Pulmonary artery endothelial cell (primary cell): ENCODE measurements at regions not wholly inside any gene's neighbourhood (a gene's known extent, or its start where the extent isn't known, plus 50 kb on each side); places are given as distances from the start of the nearest gene placed in this dataset.
"Not testable (repeated sequence)": the region's sequence is repeated elsewhere in the genome, so short reads cannot be mapped to it uniquely, and the experiment has no call there.

ENCODE experiments used
- DNase-seq: peaks from one replicate; pipeline ENCODE4 v3.0.0-alpha.2; 2011; ENCODE audit warnings: low read depth, low spot score

DNA sequence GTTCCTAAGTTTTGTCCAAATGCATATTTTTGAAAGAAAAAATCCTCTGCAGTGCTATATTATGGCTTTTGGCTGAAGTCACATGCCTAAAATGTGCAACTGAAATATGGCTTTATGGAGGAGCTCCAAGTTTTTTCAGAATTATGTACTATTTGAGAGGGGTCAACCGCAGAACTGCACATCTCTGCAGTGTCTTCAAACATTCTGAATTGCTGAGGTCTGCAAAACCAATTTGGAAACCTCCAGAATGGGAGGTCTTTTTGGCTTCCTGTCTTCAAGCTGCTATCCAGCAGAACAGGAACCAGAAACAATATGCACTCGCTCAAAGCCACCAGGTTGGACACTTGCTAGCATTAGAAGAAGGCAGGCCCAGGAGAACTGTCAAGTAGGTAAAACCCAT lies 376.0 kb upstream of the PAPPA start:
- DNase-seq, result no peak

DNA sequence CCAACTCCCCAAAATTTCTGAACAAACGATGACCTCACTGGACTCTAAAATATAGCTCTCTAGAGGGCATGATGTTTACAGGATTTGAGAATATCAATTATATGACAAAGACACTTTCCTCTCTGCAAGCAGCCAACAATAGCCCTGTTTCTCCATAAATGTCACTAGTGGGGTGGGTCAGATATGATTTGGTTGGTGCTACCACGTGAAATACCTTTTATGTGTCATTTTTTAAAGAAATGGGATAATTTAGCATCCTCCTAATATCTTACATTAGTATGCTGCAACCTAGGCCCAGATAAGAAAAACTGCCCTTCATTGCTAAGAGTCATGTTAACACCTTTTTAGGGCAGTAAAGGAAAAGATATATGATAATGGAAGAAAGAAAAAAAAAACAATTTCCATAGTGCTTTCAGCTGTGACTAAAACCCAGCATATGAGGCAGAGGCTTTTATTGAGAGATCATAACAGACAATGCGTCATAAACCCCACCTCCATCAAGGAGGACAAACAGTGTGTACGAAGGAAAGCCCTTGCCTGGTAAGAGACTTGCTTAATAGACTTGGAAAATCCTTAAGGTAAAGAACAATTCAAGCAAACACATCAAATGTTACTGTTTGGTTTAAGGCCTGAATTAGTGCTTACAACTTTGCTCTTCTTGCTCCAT lies 372.4 kb upstream of the PAPPA start:
- no peak for DNase-seq

GRCh38 chr9:115786321-115786720 lies 367.3 kb upstream of the PAPPA start:
- no peak for DNase-seq

- no peak for DNase-seq
These were observed 363.1 kb upstream of the PAPPA start for GRCh38 chr9:115790520-115790919.

GRCh38 chr9:115794921-115795475 lies 358.6 kb upstream of the PAPPA start:
- no peak for DNase-seq

DNA sequence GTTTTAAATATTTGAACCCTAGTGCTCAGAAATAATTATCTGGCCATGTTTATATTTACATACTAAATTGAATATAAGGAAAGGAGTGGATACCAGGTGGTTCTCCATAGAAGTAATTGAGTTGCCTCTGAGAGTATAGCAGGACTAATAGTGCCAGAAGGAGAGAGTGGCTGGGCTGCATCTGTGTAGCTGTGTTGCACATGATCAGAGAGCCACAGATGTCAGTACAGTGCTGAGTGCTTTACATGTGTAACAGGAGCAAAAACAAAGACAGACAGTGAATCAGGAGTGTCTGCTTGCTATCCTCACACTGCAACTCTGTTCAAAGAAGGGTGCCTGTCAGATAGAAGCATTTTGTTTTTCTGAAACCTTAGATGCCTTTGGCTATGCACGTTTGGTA lies 353.9 kb upstream of the PAPPA start:
- no peak for DNase-seq

DNA sequence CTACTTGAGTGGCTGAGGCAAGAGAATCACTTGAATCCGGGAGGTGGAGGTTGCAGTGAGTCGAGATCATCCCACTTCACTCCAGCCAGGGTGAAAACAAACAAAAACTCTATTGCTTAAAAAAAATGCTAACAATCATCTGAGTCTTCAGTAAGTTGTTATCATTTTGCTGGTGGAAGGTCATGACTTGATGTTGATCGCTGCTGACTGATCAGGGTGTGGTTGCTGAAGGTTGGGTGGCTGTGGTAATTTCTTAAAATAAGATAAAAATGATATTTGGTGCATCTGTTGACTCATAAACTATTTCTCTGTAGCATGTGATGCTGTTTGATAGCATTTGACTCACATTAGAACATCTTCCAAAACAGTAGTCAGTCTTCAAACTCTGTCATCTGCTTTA lies 349.4 kb upstream of the PAPPA start:
- DNase-seq, result no peak

- DNase-seq, result no peak
These were observed 345.5 kb upstream of the PAPPA start for GRCh38 chr9:115808108-115808507.

DNA sequence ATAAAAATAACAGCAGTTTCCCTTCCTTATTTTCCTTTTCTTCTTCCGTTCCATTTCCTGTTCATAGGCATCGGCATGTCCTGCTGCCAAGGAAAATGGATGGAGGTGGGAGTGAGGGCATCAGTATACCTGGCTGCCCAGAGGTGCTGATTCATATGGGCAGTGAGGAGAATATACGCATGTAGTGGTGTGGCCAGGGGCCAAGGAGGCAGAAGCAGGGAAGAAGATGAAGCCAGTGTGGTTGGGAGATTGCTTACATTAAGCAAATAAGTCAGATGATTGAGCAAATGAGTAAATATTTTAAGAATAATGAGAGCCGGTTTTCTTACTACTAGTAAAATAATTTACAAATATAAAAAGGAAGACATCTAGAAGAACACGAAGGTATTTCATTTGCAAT lies 344.9 kb upstream of the PAPPA start:
- DNase-seq, result no peak

- no peak for DNase-seq
These were observed 343.4 kb upstream of the PAPPA start for GRCh38 chr9:115810166-115810565.

DNA sequence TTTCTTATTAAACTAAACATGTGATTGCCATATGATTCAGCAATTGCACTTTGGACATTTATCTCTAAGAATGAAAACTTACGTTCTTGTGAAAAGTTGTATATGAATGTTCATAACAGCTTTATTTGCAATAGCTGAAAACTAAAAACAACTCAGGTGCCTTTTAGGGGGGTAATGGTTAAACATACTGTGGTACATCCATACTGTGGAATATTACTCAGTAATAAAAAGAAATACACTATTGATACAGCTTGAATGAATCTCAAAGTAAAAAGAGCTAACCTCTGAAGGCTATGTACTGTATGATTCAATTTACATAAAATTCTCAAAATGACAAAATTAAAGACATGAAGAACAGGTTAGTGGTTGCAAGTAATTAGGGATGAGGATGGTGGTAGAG lies 339.5 kb upstream of the PAPPA start:
- DNase-seq, result no peak

DNA sequence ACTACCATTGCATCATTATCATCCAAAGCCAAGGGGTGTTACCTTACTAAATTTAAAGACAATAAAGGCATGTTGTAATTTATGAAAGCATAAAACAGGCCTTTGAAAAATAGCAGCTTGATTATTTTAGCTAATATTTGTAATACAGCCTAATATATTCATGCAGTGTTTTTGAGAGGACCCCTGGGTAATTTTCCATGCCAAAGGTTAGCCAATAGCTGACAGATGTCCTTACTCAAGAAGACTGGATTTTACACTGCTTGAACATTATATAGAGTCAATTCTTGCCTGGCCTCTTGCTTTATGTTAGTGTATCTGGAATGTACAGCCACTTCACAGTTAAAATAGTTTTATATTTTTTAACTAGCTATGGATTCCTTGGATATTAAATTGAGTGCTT lies 337.8 kb upstream of the PAPPA start:
- DNase-seq, result no peak

GRCh38 chr9:115818651-115819050 lies 334.9 kb upstream of the PAPPA start:
- DNase-seq, result not testable (repeated sequence)

- no peak for DNase-seq
These were observed 321.6 kb upstream of the PAPPA start for GRCh38 chr9:115832031-115832430.

- no peak for DNase-seq
These were observed 316.0 kb upstream of the PAPPA start for GRCh38 chr9:115837618-115838017.

DNA sequence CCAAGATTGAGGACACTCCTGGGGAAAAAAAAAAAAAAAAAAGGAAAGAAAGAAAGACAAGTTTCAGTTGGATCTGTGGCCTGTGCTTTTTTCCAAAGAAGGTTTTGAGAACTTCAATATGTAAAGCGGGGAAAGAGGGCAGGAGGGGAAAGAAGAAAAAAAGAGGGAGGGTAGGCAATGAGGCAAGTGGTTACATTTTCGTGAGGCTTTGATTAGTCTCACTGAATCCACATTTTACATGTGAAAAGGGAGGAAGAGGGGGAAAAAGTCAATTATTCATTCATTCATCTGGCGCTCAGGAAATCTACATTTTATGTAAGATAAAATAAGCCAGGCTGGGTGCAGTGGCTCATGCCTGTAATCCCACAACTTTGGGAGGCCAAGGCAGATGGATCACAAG lies 315.2 kb upstream of the PAPPA start:
- DNase-seq, result no peak

- not testable (repeated sequence) for DNase-seq
These were observed 309.2 kb upstream of the PAPPA start for GRCh38 chr9:115844433-115844832.

- no peak for DNase-seq
These were observed 307.8 kb upstream of the PAPPA start for GRCh38 chr9:115845648-115846312.

- no peak for DNase-seq
These were observed 306.4 kb upstream of the PAPPA start for GRCh38 chr9:115847216-115847615.

GRCh38 chr9:115849679-115850412 lies 303.7 kb upstream of the PAPPA start:
- DNase-seq, result no peak

DNA sequence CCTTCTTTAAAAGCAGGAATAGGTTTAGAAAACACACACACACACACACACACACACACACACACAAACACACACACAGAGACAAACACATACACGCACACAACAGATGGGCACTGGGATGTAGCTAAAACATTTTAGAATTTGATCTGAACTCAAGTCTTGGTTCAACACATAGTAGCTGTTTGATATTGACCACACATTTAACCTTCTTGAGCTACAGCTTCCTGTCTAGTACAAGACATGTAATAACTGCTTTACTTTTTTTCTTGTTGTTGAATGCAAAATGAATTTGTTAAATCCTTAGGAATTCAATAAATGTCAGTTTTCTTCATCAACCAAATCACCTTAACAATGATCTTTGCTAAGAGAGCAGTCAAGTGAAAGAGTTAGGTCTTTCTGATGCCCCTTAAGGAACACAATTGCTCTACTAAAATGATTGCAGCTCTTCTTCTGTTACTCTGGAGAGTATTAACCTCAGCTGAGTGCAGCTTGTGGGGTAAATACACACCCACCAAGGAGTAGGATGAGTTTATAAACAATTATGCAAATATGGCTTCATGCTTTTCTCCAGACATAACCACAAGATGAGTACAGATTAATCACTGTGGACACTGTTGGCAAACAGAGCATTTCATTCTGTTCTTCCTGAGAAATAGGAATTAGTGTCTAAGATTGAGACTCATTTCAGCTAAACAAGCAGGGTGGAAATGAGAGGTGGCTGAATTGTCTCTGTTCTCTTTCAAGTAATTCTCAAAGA lies 302.9 kb upstream of the PAPPA start:
- DNase-seq, result no peak
